T-helper 9 cell (primary cell): ENCODE measurements at regions not wholly inside any gene's neighbourhood (a gene's known extent, or its start where the extent isn't known, plus 50 kb on each side); places are given as distances from the start of the nearest gene placed in this dataset.
"Not testable (repeated sequence)": the region's sequence is repeated elsewhere in the genome, so short reads cannot be mapped to it uniquely, and the experiment has no call there.

Source experiments
- DNase-seq: peaks from one replicate; pipeline ENCODE4 v3.0.0-alpha.2; 2020

DNA sequence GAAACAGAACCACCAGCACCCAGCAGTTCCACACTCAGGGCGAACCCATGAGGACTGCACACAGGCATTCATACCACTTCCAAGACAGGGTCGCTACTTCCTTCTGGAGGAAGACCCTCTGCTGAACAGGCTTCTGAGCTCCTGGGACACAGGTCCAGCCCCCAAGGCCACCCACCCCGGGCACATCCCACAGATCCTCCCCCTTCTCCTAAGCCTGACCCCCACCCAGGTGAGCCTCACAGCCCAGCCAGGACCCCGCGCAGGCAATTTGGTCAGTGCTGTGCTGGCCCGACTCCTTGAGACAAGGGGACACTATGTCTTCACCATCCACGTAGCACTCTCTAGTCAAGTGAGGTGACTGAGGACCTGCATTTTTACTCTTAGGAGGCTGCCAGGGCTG lies 5382.7 kb upstream of the TPTE start:
- DNase-seq = not testable (repeated sequence)

DNA sequence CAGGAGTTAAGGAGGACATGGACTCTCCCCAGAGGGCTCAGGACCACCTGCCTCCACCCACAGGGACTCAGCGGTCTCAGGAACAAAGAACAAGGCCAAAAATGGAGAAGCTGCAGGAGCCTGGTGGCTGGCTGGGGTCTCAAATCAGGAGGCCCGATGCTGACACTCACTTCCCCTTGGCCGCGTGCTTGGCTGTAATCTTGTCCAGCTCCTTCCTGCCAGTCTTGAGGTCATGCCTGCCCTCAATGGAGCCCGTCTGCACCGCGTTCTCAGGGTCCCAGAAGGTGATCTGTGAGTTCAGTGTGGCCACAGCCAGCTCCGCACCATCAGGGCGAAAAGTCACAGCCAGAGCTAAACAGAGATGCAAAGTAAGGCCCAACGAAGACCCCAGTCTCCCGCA lies 5381.9 kb upstream of the TPTE start:
- DNase-seq = not testable (repeated sequence)

DNA sequence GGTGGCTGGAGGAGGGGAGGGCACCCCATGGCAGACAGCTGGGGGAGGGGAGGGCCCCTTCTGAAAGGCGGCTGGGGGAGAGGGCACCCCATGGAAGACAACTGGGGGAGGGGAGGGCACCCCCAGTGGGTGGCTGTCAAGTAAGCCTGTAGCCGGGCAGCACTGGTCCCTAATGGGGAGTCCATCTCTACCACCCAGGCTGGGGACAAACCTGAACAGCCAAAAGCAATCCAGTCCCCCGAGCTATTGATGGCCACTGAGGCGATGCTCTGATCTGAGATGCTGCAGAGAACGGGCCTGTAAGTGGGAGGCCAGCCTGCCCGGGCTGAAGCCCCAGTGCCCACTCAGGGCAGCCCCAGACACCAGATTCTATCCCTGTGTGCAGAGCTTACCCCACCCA lies 5378.4 kb upstream of the TPTE start:
- DNase-seq = not testable (repeated sequence)

DNA sequence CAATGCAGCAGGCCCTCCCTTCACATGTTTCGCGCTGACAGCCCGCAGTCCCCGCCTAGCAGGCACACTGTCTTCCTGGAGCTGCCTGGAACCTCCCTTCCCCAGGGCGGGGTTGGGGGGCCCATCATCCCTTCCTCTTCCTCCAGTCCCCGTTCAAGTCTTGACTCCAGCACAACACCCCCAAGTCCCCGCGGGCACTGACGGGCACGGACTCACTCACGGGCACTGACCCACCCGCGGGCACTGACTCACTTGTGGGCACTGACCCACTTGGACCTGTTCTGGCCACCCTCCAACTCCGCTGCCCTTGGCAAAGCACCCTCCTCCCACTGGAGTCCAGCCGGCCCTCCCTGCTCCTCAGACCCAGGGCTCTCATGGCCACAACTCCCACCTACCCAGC lies 5376.7 kb upstream of the TPTE start:
- not testable (repeated sequence) for DNase-seq

DNA sequence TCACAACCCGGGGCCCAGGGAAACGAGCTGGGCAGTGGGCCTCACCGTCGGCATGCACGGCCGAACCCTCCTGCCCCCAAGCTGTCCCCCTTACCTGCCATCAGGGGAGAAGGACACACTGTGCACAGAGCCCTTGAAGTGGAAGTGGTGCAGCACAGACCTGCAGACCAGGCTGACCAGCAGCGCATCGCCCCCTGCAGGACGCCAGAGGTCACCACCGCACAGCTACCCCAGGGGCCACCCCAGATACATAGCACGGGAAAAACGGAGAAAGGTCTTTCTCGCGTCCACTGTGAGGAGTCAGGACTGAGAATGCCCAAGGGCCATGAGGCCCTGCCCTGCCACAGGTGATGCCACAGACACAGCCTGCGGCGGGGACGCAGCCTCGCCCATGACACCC lies 5373.7 kb upstream of the TPTE start:
- not testable (repeated sequence) for DNase-seq

DNA sequence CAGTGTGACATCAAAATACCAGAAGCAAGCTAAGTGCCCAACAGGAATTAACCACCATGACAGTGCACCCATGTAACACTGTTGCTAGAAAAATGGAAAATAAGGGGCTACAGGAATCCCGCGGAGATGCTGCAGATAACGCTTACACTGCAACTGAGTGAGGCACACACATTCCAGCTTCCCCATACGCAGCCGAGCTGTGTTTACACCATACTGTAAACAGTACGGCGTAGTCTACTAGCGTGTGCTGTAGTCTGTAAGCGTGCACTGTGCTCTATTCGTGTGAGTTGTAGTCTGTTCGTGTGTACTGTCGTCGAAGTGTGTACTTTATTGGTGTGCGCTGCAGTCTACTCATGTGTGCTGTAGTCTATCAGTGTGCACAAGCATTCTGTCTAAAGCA lies 5372.2 kb upstream of the TPTE start:
- DNase-seq = not testable (repeated sequence)

DNA sequence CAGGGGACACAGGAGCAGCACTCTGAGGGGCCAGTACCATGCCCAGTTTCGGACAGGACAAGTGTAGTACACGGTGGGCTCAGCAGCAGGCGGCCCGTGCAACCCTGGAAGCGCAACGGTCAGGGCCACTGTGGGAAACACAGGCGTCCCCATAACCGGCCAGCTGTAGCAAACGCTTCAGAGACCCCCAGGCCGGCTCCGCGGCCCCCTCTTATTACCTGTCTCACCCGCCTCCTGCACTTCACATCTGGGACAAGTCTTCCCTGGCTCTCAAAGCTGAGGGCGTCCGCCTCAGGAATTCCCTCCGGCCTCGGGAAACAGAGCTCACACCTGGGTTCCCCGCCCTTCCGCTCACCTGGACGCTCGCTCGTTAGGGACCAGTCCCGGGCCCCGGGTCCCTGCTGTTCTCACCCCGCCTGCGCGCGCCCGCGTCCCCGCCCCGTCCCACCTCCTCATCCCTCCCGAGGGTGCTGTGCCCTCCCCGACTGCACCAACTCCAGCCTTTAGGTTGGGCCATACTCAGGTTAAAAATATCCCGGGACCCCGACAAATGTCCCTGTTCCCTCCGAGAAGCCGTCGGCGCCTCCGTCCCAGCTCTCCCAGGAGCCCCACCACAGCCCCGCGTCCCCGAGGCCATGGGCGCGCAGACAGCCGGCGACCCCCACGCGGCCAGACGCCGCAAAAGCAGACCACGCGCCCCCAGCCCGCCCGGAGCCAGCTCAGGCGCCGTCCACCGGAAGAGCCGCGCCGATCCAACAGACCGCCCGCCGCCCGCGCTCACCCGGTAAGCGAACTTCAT lies 5367.3 kb upstream of the TPTE start:
- DNase-seq = not testable (repeated sequence)

DNA sequence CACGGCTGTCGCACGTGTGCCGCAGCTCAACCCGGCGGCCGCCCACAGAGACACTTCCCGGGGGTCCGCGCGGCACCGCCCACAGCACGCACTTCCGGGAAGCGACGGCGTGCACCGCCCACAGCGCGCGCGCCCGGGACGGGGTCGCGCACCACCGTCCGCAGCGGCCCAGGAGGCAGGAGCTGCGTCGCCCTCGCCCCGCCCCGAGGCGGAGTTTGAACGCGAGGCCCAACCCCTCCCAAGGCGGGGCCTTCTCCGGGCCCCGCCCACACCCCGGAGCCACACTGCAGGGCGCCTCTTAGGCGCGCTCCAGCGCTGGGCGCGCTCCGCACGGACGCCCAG lies 5366.8 kb upstream of the TPTE start:
- DNase-seq = peak; percentile 77

DNA sequence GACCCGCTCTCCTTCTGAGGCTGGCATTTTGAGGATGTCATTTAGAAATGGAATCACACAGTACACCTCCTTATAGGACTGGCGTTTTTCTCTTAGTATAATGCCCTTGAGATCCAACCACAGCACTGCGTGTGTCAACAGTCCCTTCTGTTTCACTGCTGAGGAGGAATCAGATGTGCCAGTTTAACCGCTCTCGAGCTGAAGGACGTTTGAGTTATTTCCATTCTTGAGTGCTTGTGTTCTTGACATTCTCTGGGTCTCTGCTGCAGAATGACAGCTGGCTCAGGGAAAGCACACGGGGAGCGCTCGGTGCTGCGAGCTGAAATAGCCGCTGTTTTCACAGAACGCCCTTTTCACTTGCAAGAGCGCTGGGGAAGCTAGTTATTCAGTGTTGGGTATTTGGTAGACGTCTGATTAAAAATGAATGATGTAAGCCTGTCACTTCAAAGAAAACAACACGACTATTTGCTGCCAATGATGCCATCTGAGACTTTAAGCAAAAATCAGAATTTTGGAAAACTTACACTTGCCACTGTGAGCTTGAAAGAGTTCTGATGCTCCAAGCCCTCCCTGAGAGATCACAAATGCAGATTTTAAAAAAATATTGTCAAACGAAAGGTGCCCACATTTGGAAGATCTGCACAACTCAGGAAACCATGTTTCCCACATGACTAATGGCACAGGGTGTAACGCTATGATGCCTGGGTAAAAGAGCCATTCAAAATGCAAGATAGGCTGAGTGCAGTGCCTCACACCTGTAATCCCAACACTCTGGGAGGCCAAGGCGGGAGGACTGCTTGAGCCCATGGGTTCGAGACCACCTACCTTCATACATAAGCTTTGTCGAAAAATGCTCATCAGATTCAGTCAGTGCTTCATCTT lies 5358.4 kb upstream of the TPTE start:
- not testable (repeated sequence) for DNase-seq

DNA sequence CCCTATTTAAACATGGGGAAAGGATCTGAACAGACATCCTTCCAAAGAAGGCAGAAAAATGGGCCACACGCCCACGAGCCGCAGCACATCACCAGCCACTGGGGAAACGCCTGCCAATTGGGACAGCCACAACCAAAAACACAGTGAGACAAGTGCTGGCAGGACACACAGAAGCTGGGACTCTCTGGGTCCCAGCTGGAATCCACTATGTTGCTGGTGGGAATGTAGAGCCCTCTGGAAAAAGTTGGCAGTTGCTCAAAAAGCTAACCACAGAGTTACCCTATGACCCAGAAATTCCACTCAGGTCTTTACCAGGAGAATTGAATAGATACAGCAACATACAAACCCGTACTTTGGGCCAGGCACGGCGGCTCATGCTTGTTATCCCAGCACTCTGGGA lies 5355.6 kb upstream of the TPTE start:
- DNase-seq = not testable (repeated sequence)
